HG03095 (cell line): ENCODE measurements at regions not wholly inside any gene's neighbourhood (a gene's known extent, or its start where the extent isn't known, plus 50 kb on each side); places are given as distances from the start of the nearest gene placed in this dataset.

Experiments used
- ATAC-seq: cut with Tn5 transposase; IDR thresholded peaks from one replicate; pipeline ENCODE4 v1.9.1; 2021; ENCODE audit warnings: moderate library complexity; ENCODE audit not compliant: unreplicated experiment

DNA sequence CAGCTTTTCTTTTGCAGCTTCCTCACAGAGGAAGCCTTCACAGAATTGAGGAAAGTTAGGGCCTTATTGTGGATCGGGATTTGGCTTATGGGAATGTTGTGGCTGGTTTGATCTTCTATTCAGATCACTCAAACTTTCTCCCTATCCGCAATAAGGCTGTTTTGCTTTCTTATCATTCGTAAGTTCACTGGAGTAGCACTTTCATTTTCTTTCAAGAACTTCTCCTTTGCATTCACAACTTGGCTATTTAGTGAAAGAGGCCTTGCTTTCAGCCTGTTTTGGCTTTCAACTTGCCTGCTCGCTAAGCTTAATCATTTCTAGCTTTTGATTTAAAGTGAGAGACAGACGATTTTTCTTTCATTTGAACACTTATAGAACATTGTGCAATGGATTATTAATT lies 181.9 kb upstream of the B3GALT2 start:
- ATAC-seq, result peak; percentile 78

DNA sequence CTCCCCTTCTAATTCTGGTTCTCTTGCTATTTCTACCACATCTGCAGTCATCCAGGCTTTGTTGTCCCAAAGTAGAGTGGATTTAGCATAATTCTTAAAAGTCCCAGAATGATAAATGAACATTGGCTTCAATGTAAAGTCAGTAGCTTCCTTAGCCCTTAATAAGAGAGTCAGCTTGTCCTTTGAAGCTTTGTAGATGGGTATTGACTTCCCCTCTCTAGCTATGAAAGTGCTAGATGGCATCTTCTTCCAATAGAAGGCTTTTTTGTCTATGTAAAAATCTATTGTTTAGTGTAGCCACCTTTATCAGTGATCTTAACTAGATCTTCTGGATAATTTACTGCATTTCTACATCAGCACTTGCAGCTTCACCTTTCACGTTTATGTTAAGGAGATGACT lies 181.4 kb upstream of the B3GALT2 start:
- ATAC-seq, result peak; percentile 21

DNA sequence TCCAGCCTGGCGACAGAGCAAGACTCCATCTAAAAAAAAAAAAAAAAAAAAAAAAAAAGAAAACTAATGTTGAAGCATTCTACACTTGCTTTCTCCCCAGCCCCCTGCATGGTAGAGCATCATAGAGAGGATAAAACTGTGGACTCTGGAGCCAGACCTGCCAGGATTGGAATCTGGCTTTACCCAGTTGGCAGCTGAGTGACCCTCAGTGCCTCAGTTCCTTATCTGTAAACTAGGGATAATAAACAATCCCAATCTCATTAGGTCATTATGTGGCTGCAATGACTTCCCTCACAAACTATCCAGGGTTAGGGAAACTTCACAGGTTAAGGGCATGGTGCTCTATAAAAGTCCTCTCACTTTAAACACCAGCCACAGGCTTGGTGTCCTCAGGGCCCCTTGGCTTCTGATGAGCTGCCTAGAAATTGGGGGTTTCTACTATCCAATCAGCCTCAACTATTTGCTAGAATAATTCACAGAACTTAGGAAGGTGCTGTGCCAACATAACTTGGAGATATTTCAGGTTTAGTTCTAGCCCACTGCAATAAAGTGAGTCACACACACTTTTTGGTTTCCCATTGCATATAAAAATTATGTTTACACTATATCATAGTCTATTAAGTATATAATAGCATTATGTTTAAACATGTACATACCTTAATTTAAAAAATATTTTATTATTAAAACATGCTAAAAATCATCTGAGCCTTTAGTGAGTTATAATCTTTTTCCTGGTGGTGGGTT lies 180.5 kb upstream of the B3GALT2 start:
- ATAC-seq, result no peak

DNA sequence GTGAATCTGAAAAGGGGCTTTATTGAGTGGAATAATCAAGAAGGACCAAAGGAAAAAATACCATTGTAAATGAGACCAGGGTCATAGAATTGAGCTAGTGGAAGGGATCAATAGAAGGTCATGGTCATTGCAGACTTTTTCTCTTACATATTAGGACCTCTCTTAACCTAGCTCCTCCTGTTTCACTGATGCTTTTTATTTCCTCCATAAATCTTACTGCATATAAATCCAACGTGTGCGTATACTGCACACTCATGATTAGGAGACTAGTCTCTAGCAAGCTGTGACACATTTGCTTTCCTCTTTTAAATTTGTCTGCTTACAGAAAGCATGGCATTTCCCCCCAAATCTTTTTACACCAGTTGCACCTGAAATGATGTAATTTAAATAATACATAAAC lies 179.6 kb upstream of the B3GALT2 start:
- no peak for ATAC-seq

DNA sequence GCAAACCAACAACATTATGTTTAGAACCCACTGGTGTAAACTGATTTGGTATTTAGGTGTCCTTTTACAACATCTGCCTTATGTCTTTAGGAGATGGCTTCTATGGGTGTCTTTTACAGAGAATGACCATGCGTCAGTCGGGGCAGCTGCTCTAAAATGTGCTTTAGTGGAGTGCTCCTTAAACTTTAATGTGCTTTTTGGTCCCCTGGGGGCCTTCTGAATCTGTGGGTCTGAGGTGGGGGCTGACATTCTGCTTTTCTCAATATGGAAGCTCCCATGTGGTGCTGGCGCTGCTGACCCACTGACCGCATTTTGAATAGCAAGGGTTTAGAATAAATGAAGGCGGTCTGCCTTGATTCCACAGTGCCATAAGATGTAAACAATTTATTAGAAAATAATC lies 173.2 kb upstream of the B3GALT2 start:
- no peak for ATAC-seq

GRCh38 chr1:193358419-193358818 lies 172.0 kb upstream of the B3GALT2 start:
- ATAC-seq, result no peak

GRCh38 chr1:193356249-193356648 lies 169.8 kb upstream of the B3GALT2 start:
- ATAC-seq, result no peak

GRCh38 chr1:193355626-193356025 lies 169.2 kb upstream of the B3GALT2 start:
- ATAC-seq, result no peak

GRCh38 chr1:193355178-193355577 lies 168.8 kb upstream of the B3GALT2 start:
- ATAC-seq, result no peak

GRCh38 chr1:193348769-193349535 lies 162.5 kb upstream of the B3GALT2 start:
- no peak for ATAC-seq

DNA sequence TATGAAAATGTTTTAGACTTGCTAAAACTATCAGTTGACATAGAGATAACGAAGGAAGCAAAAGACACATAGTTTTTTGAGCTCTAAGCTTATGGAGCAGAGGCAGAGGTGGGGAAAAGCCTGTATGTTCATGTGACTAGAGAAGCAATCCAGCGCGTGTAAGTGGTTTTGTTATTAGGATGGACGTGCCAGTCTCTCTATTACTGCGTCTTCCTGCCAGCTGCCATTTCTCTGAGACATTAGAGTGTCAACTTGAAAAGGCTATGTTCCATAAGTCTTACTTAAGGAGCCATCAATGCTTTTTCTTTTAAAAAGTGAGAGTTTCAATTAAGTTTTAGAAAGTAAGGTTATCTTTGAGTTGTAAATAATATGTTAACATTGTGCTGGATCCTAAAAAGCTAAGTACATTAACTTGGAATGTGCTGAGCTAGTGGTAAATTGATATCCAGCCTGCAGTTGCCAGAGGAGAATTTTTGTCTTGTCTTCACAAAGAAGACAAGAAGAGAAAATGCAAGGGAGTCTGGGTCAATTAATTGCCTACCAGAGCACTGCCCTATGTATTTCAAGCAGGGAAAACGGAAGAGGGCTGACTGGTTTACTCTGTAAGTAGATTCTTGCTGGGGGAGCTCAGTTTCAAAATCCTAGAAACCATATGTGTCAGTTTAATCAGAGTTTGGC lies 161.8 kb upstream of the B3GALT2 start:
- ATAC-seq, result no peak

DNA sequence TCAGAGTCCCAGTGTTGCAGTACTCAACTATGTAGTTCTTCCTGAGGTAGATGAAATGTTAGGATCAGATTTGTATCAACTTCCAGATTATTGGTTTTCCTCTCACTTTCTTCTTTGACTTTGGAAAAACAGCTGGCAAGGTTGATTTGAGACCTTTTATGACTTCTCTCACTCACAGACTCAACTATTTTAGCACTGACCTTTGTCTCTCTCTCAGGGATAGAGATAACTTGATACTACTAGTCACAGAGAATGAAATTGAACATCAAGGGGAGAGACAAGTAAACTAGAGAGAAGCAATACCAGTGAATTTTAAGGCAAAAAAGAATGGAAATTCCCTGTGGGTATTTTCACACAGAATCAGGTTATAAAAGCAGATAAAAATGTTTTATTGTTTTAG lies 159.7 kb upstream of the B3GALT2 start:
- ATAC-seq, result no peak

- ATAC-seq, result no peak
These were observed 156.4 kb upstream of the B3GALT2 start for GRCh38 chr1:193342811-193343210.

DNA sequence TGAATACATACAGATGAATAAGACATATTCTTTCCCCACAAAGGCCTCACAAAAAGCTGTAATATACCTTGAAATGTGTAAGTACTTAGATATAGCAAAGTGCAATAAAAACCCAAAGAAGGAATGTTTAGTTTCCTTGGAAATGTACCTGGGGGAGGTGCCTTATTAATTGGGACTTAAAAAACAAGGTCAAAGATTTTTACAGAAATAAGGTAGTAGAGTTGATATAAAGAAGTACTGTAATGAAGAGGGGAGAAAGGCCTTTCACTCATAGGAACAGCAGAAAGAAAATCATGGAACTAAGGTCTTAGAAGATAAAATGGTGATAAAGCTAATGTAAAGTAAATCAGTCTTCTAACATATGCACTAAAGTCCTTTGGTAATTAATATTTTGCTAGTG lies 153.9 kb upstream of the B3GALT2 start:
- ATAC-seq, result no peak

GRCh38 chr1:193339401-193339800 lies 153.0 kb upstream of the B3GALT2 start:
- no peak for ATAC-seq

DNA sequence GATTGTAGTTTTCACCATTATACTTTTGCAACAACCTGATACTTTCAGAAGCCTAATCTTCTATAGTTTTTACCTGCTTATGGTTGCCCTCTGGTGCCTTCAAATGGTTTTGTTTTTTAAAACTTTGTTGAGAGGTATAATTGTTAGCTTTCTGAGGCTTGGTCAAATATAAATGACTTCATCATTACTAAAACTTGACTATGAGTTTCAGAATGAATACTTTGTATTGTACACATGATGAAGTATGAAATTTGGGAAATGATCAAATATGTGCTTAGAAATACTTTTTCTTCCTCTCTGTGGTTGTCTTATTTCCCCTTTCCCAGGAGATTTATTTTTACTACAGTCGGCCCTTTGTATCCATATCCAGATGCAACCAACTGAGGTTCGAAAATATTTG lies 151.8 kb upstream of the B3GALT2 start:
- ATAC-seq, result no peak

- ATAC-seq, result no peak
These were observed 149.5 kb upstream of the B3GALT2 start for GRCh38 chr1:193335806-193336428.

DNA sequence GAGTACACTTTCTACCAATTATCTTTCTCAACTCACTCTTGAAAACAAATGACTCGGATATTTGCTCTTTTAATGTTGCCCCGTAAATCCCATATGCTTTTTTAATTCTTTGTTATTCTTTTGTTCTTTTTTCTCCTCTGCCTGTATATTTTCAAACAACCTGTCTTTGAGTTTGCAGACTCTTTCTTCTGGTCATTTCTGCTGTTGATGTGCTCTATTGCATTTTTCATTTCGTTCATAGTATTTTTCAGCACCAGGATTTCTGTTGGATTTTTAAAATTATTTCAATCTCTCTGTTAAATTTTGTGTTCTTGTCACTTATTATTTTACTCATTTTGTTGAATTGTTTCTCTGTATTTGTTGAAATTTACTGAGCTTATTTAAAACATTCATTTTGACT lies 146.8 kb upstream of the B3GALT2 start:
- ATAC-seq, result no peak

- no peak for ATAC-seq
These were observed 139.9 kb upstream of the B3GALT2 start for GRCh38 chr1:193326296-193326695.

GRCh38 chr1:193325771-193326170 lies 139.4 kb upstream of the B3GALT2 start:
- ATAC-seq, result no peak

DNA sequence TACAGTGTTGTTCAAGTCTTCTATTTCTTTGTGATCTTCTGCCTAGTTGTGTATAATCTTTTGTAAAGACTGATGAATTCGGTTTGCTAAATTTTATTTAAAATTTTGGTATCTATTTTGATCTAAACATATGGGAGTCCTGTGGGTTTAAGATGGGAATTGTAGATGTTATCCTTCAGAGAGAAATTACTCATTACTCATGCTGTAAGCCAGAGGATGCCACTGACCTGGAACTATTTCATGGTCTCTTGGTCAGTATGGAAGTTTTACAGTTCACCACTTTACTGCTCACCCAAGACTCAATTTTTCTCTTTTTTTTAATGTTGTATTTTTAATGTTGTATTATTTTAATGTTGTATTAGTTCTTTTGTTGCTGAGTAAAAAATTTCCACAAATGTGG lies 138.6 kb upstream of the B3GALT2 start:
- ATAC-seq, result no peak

DNA sequence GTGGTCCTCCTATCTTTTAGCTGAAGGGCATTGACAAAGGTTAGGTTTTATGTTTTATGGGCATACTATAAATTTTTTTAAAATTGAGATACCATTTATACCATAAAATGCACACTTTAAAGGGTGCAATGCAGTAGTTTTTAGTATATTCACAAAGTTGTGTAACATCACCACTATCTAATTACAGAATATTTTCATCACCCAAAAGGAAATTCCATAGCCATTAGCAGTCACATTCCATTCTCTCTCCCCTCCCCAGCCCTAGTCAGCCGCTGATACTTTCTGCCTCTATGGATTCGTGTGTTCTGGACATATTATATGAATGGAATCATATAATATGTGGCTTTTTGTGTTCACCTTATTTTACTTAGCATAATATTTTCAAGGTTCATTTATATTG lies 135.8 kb upstream of the B3GALT2 start:
- no peak for ATAC-seq
